GM12892 (cell line): ENCODE measurements at regions not wholly inside any gene's neighbourhood (a gene's known extent, or its start where the extent isn't known, plus 50 kb on each side); places are given as distances from the start of the nearest gene placed in this dataset.

Experiments used
- DNase-seq: peaks from one replicate; pipeline ENCODE4 v3.0.0; 2011; ENCODE audit not compliant: insufficient read length
- FAIRE-seq: peaks from 2 replicates; lab custom pipeline; 2011; peaks lifted over from hg19 to GRCh38; lab: Jason Lieb, UNC
- POLR2A ChIP-seq: IDR thresholded peaks from 2 replicates; pipeline ENCODE4 v1.6.1; 2011; ENCODE audit warnings: low read depth, low read length, control low read depth
- POLR2AphosphoS5 ChIP-seq: IDR thresholded peaks from 2 replicates; pipeline ENCODE4 v1.6.1; 2011; ENCODE audit warnings: low read depth, low read length, control low read depth
- TAF1 ChIP-seq: IDR thresholded peaks from 2 replicates; pipeline ENCODE4 v1.6.1; 2011; ENCODE audit warnings: low read depth, mild to moderate bottlenecking, control low read depth, low read length, borderline replicate concordance

DNA sequence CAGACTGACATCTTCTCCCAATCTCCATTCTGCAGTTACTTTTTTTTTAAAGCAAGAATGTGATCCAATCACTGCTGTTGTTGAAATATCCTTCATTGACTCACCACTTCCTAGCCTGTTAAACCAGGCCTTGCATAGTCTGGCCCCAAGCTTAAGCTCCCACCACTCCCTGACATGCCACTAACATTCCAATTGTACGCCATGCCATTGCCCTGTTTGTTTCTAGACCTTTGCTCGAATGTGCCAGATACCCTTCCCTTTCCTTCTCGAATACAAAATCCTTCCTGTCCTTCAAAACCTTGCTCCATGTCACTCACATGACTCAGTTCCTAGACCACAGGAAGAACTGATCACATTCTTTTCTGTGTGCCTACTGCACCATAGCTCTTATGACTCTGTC is 224.2 kb downstream of the CYRIA start:
- no peak for FAIRE-seq
- TF ChIP-seq POLR2AphosphoS5 (no peak), TAF1 (no peak), POLR2A (no peak)
- DNase-seq = no peak

DNA sequence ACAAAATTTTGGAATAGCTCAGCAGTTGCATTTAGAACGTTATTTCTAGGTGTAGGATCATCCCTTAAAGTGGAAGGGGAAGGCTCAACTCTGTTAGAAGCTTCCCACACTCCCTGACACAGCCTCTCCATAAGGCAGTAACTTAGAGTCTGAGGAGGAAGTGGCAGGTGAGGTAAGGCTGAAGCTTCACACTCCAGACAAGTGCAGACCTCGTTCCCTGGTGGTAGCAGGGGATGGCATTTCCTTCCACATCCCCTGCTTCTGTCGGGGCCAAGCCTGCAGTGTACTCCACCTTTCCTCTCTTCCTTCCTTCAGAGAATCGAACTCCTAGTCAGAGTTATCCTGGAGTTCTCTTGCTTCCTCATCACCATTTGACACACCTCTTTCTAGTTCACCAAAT is 224.7 kb downstream of the CYRIA start:
- DNase-seq (no peak), FAIRE-seq (no peak)
- no peak for TF ChIP-seq TAF1
- TF ChIP-seq POLR2A = no peak
- no peak for TF ChIP-seq POLR2AphosphoS5

- FAIRE-seq (no peak), DNase-seq (no peak)
- TF ChIP-seq TAF1 = no peak
Observed at GRCh38 chr2:16438613-16439321, 226.9 kb downstream of the CYRIA start.

DNA sequence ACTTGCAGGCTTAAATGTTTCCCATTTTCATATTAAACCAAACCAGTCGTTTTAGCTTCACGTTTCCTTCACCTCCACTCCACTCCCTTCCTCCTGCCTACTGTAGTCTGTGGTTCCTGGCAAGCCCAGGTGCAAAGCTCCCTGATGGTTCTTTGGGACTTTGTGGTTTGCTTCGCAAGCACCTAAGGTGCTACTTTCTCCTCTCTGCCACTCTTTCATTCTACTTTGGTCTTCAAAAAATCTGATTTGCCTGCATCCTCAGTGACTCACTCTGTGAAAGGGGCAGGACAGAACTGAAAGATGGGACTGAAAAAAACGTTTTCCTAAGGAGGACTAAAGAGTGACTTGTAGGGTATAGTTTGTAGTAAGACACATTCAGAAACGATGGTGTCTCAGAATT is 228.4 kb downstream of the CYRIA start:
- FAIRE-seq (no peak), DNase-seq (no peak)
- no peak for TF ChIP-seq POLR2A
- TF ChIP-seq TAF1 = no peak
- TF ChIP-seq POLR2AphosphoS5 = no peak

DNA sequence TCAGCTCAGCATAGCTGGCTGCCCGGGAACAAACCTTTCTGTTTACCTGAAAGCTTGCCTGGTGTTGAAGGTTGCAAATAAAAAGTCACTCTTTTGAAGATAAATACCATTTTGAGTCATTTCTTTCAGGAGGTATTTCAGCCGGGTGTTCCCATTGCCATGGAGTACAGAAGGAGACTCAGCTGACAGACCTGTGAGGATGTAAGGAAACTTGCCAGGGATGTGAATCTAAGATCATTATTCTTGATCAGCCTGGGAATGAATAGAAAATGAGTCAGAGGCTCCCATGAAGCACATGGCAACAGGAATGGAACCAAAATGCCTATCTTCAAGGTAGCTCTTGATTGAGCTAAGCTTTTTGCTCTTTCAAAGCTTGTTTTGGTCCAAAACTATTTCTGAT is 231.2 kb downstream of the CYRIA start:
- DNase-seq (no peak), FAIRE-seq (no peak)
- no peak for TF ChIP-seq TAF1
- TF ChIP-seq POLR2A = no peak
- TF ChIP-seq POLR2AphosphoS5 = no peak

- TF ChIP-seq TAF1 (no peak), POLR2A (no peak), POLR2AphosphoS5 (no peak)
- no peak for FAIRE-seq
- no peak for DNase-seq
Observed at GRCh38 chr2:16430846-16431245, 234.8 kb downstream of the CYRIA start.

- FAIRE-seq (no peak), DNase-seq (no peak)
- no peak for TF ChIP-seq POLR2A
- TF ChIP-seq POLR2AphosphoS5 = no peak
- no peak for TF ChIP-seq TAF1
Observed at GRCh38 chr2:16429431-16430145, 236.0 kb downstream of the CYRIA start.

DNA sequence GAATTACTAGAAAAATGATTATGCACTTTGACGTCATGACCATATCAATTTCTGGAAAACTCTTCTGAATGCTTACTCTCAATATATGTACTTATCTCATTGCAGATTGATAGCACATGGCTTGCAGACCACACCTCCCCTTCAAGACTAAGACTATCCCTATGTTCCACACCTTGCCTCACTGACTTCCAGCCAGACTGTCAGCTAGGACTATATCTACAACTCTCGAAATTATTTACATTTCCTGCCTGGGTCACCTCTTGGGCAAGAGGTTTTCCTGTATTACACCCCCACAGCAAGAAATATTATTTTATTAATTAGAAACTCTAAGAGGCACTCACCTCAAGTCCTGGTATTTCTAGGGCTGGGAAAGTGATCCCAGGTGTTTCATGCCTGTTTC is 236.6 kb downstream of the CYRIA start:
- no peak for FAIRE-seq
- TF ChIP-seq POLR2AphosphoS5 (no peak), POLR2A (no peak), TAF1 (no peak)
- no peak for DNase-seq

GRCh38 chr2:16425462-16426336 is 239.9 kb downstream of the CYRIA start:
- FAIRE-seq (no peak), DNase-seq (no peak)
- TF ChIP-seq POLR2AphosphoS5 (no peak), POLR2A (no peak)

GRCh38 chr2:16420421-16420820 is 245.2 kb downstream of the CYRIA start:
- no peak for DNase-seq
- TF ChIP-seq TAF1 = no peak
- TF ChIP-seq POLR2A = no peak
- no peak for TF ChIP-seq POLR2AphosphoS5
- no peak for FAIRE-seq

DNA sequence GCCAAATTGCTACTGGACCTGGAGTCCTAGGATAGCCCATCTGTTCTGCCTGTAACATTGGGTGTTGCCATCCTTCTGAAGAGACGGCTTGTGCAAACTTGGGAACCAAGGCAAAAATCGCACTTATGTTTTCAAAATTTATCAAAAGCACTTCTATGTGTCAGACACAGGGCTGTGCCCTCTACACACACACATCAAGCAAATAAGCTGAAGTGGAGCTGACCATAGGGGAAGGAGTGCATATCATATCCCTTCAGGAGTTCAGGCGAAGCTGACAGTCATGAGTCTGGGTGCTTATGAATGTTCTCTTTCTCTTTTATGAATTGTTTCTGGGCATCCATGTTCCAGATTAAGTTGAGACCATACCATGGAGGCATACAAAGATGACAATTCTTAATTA is 247.9 kb downstream of the CYRIA start:
- TF ChIP-seq POLR2AphosphoS5 (no peak), TAF1 (no peak), POLR2A (no peak)
- no peak for DNase-seq
- no peak for FAIRE-seq
